Breast epithelium (tissue), 4 donors: ENCODE measurements at regions not wholly inside any gene's neighbourhood (a gene's known extent, or its start where the extent isn't known, plus 50 kb on each side); places are given as distances from the start of the nearest gene placed in this dataset.

Experiments
- DNase-seq, 2 donors: peaks; one replicate each; pipeline ENCODE4 v3.0.0-alpha.2; 2019; ENCODE audit warnings: low spot score in 2 of 2
- H3K27ac ChIP-seq, 2 donors: fragments of 200-600 bp; sonication (generic) in 1 of 2; one replicate each; pipeline ENCODE4 v1.5.1; 2016 to 2019; ENCODE audit warnings: mild to moderate bottlenecking in 1 of 2
- H3K27me3 ChIP-seq, 2 donors: fragments of 200-600 bp; sonication (generic) in 1 of 2; one replicate each; pipeline versions ENCODE4 v1.5.1 to v1.6.0; 2017 to 2019; ENCODE audit warnings: control low read depth in 1 of 2, mild to moderate bottlenecking in 1 of 2
- H3K36me3 ChIP-seq: fragments of 200-600 bp; one replicate; pipeline ENCODE4 v1.5.1; 2019
- H3K4me1 ChIP-seq, 2 donors: fragments of 200-600 bp; sonication (generic); one replicate each; pipeline ENCODE4 v1.5.1; 2016 to 2019; ENCODE audit warnings: control low read depth in 1 of 2
- H3K4me3 ChIP-seq, 3 donors: fragments of 200-600 bp; sonication (generic); 1 replicate in 2 of 3; 2 replicates in 1 of 3; pipeline ENCODE4 v1.5.1; 2016 to 2019; ENCODE audit warnings: mild to moderate bottlenecking in 3 of 3, moderate library complexity in 2 of 3
- H3K9me3 ChIP-seq, 2 donors: fragments of 200-600 bp; sonication (generic) in 1 of 2; one replicate each; pipeline ENCODE4 v1.5.1; 2016 to 2019; ENCODE audit warnings: control low read depth in 1 of 2
- CTCF ChIP-seq, 3 donors: fragments of 450-650 bp; IDR thresholded peaks; one replicate each; pipeline ENCODE4 v1.5.1; 2016 to 2017; ENCODE audit warnings: antibody characterized with exemption in 3 of 3, mild to moderate bottlenecking in 3 of 3, moderate library complexity in 3 of 3
- POLR2A ChIP-seq: fragments of 450-650 bp; IDR thresholded peaks from one replicate; pipeline ENCODE4 v1.6.1; 2016; ENCODE audit warnings: antibody characterized with exemption, mild to moderate bottlenecking, moderate library complexity
- POLR2AphosphoS5 ChIP-seq, 3 donors: sonication (generic); formaldehyde crosslinking; IDR thresholded peaks; one replicate each; pipeline ENCODE4 v1.6.1; 2017; ENCODE audit warnings: antibody characterized with exemption in 3 of 3
- intact Hi-C: fragments of 100-400 bp; cut with DNase I; formaldehyde crosslinking; loops from one replicate; pipeline ENCODE4 v1.15.1; 2023; ENCODE audit warnings: low total_unique reads

- Histone ChIP-seq H3K27ac (no peak overlapping the region), H3K4me1 (no peaks in the 10 kb centered on the region), H3K9me3 (no peaks in the 10 kb centered on the region), H3K4me3 (no peak overlapping the region), H3K36me3 (no peaks in the 10 kb centered on the region), H3K27me3 (no peaks in the 10 kb centered on the region)
- TF ChIP-seq CTCF (IDR thresholded peaks at IDR 0.05), result no peak
- TF ChIP-seq POLR2AphosphoS5 (IDR thresholded peaks at IDR 0.05), result no peak
- no peak for TF ChIP-seq POLR2A
- intact Hi-C loops, result no loop called here
- no peak for DNase-seq
Observed at GRCh38 chr9:71483436-71483835, 284.9 kb downstream of the CEMIP2 start.

- Histone ChIP-seq H3K4me1 (no peaks in the 10 kb centered on the region), H3K27ac (no peak overlapping the region), H3K27me3 (no peaks in the 10 kb centered on the region), H3K4me3 (no peak overlapping the region), H3K9me3 (no peaks in the 10 kb centered on the region), H3K36me3 (no peaks in the 10 kb centered on the region)
- TF ChIP-seq POLR2A, result no peak
- TF ChIP-seq CTCF (IDR thresholded peaks at IDR 0.05), result no peak
- no peak for TF ChIP-seq POLR2AphosphoS5 (IDR thresholded peaks at IDR 0.05)
- intact Hi-C loops, result no loop called here
- no peak for DNase-seq
Observed at GRCh38 chr9:71479621-71480020, 288.7 kb downstream of the CEMIP2 start.

GRCh38 chr9:71472400-71472799 is 295.9 kb downstream of the CEMIP2 start:
- no peaks in the 10 kb centered on the region for H3K9me3 ChIP-seq
- H3K4me1 ChIP-seq, result no peaks in the 10 kb centered on the region
- H3K27me3 ChIP-seq, result no peaks in the 10 kb centered on the region
- no peak overlapping the region for H3K4me3 ChIP-seq
- TF ChIP-seq POLR2AphosphoS5 (IDR thresholded peaks at IDR 0.05) (no peak), CTCF (IDR thresholded peaks at IDR 0.05) (no peak), POLR2A (no peak)
- DNase-seq, result no peak
- intact Hi-C loops, result no loop called here
- H3K27ac ChIP-seq, result no peak overlapping the region
- no peaks in the 10 kb centered on the region for H3K36me3 ChIP-seq

- Histone ChIP-seq H3K4me1 (no peaks in the 10 kb centered on the region), H3K36me3 (no peaks in the 10 kb centered on the region), H3K4me3 (no peak overlapping the region), H3K27ac (no peak overlapping the region), H3K9me3 (no peaks in the 10 kb centered on the region), H3K27me3 (no peaks in the 10 kb centered on the region)
- TF ChIP-seq CTCF (IDR thresholded peaks at IDR 0.05) (no peak), POLR2AphosphoS5 (IDR thresholded peaks at IDR 0.05) (no peak), POLR2A (no peak)
- intact Hi-C loops, result loop anchor here (5.0 kb wide), 1 partner anchor 343 kb away; the partner anchor contains the start of gene TRPM3
- no peak for DNase-seq
Observed at GRCh38 chr9:71465392-71465791, 302.9 kb downstream of the CEMIP2 start.

GRCh38 chr9:71459082-71459481 is 309.2 kb downstream of the CEMIP2 start:
- DNase-seq, result no peak
- no peaks in the 10 kb centered on the region for H3K9me3 ChIP-seq
- H3K27ac ChIP-seq, result no peak overlapping the region
- no peaks in the 10 kb centered on the region for H3K4me1 ChIP-seq
- TF ChIP-seq CTCF (IDR thresholded peaks at IDR 0.05) (no peak), POLR2A (no peak), POLR2AphosphoS5 (IDR thresholded peaks at IDR 0.05) (no peak)
- H3K27me3 ChIP-seq, result no peaks in the 10 kb centered on the region
- intact Hi-C loops, result no loop called here
- no peak overlapping the region for H3K4me3 ChIP-seq
- no peaks in the 10 kb centered on the region for H3K36me3 ChIP-seq
